Loucy (cell line): ENCODE measurements at regions not wholly inside any gene's neighbourhood (a gene's known extent, or its start where the extent isn't known, plus 50 kb on each side); places are given as distances from the start of the nearest gene placed in this dataset.

Source experiments
- H2AFZ ChIP-seq: fragments of 200-600 bp; sonication (generic); 2 replicates; pipeline ENCODE4 v1.6.0; 2016; ENCODE audit warnings: antibody characterized with exemption, mild to moderate bottlenecking, low read length, moderate library complexity
- H3F3A ChIP-seq: fragments of 200-600 bp; 2 replicates; pipeline ENCODE4 v1.6.0; 2016; ENCODE audit warnings: antibody characterized with exemption, low read depth, mild to moderate bottlenecking
- H3K27me3 ChIP-seq: fragments of 200-600 bp; sonication (generic); 2 replicates; pipeline ENCODE4 v1.6.1; 2014; ENCODE audit warnings: low read length, mild to moderate bottlenecking; ENCODE audit not compliant: insufficient read depth, poor library complexity, severe bottlenecking
- H3K36me3 ChIP-seq: fragments of 200-600 bp; sonication (generic); 2 replicates; pipeline ENCODE4 v1.6.1; 2016; ENCODE audit warnings: low read length; ENCODE audit not compliant: insufficient read depth
- H3K4me1 ChIP-seq: fragments of 200-600 bp; sonication (generic); 2 replicates; pipeline ENCODE4 v1.5.1; 2014; ENCODE audit warnings: low read length, mild to moderate bottlenecking; ENCODE audit not compliant: insufficient read depth, poor library complexity, severe bottlenecking
- H3K4me2 ChIP-seq: fragments of 200-600 bp; sonication (generic); 2 replicates; pipeline ENCODE4 v1.6.0; 2014; ENCODE audit warnings: antibody characterized with exemption, low read length, low read depth, mild to moderate bottlenecking; ENCODE audit not compliant: poor library complexity, severe bottlenecking
- H3K4me3 ChIP-seq: fragments of 200-600 bp; sonication (generic); 2 replicates; pipeline ENCODE4 v1.5.1; 2014; ENCODE audit warnings: low read length, mild to moderate bottlenecking, mixed read lengths; ENCODE audit not compliant: poor library complexity, severe bottlenecking
- H3K79me2 ChIP-seq: fragments of 200-600 bp; sonication (generic); 2 replicates; pipeline ENCODE4 v1.6.1; 2014; ENCODE audit warnings: low read length; ENCODE audit not compliant: insufficient read depth
- H3K9ac ChIP-seq: fragments of 200-600 bp; sonication (generic); 2 replicates; pipeline ENCODE4 v1.6.0; 2014; ENCODE audit warnings: mild to moderate bottlenecking, low read depth, low read length, moderate library complexity; ENCODE audit not compliant: poor library complexity, severe bottlenecking
- H3K9me2 ChIP-seq: fragments of 200-600 bp; sonication (generic); replicated peaks from 2 replicates; pipeline ENCODE4 v1.6.1; 2016; ENCODE audit warnings: low read depth, low read length, mixed read lengths
- H3K9me3 ChIP-seq: fragments of 200-600 bp; sonication (generic); 2 replicates; pipeline ENCODE4 v1.6.1; 2014; ENCODE audit warnings: mild to moderate bottlenecking, antibody characterized with exemption, low read length, low read depth; ENCODE audit not compliant: insufficient read depth
- H4K20me1 ChIP-seq: fragments of 200-600 bp; sonication (generic); 2 replicates; pipeline ENCODE4 v1.6.0; 2014; ENCODE audit warnings: antibody characterized with exemption, low read length, mild to moderate bottlenecking; ENCODE audit not compliant: insufficient read depth, poor library complexity, severe bottlenecking
- CTCF ChIP-seq: fragments of 200-600 bp; sonication (generic); conservative IDR thresholded peaks from 2 replicates; pipeline ENCODE4 v1.5.1; 2014; ENCODE audit warnings: mild to moderate bottlenecking, antibody characterized with exemption, low read length
- EZH2phosphoT487 ChIP-seq: fragments of 200-600 bp; IDR thresholded peaks from 2 replicates; pipeline ENCODE4 v1.6.1; 2018; ENCODE audit warnings: antibody characterized with exemption, mild to moderate bottlenecking, moderate library complexity, borderline replicate concordance

GRCh38 chr9:71302776-71303175 is 181.4 kb upstream of the TRPM3 start:
- no peak overlapping the region for H3K4me3 ChIP-seq
- no peaks in the 10 kb centered on the region for H3K9me3 ChIP-seq
- H3K27me3 ChIP-seq = no peaks in the 10 kb centered on the region
- no peaks in the 10 kb centered on the region for H3K36me3 ChIP-seq
- H3K9ac ChIP-seq = no peak overlapping the region
- no peaks in the 10 kb centered on the region for H3K4me1 ChIP-seq
- no peak overlapping the region for H3K4me2 ChIP-seq
- no peak overlapping the region for H2AFZ ChIP-seq
- no peaks in the 10 kb centered on the region for H4K20me1 ChIP-seq
- H3F3A ChIP-seq = no peaks in the 10 kb centered on the region
- no peaks in the 10 kb centered on the region for H3K9me2 ChIP-seq
- TF ChIP-seq EZH2phosphoT487 (no peak), CTCF (no peak)
- H3K79me2 ChIP-seq = no peaks in the 10 kb centered on the region

- Histone ChIP-seq H4K20me1 (no peaks in the 10 kb centered on the region), H3K79me2 (no peaks in the 10 kb centered on the region), H3K36me3 (no peaks in the 10 kb centered on the region), H3K9me2 (no peaks in the 10 kb centered on the region), H3K9ac (no peak overlapping the region), H3F3A (no peaks in the 10 kb centered on the region), H3K4me1 (no peaks in the 10 kb centered on the region), H3K4me3 (no peak overlapping the region), H2AFZ (no peak overlapping the region), H3K9me3 (no peaks in the 10 kb centered on the region), H3K4me2 (no peak overlapping the region), H3K27me3 (no peaks in the 10 kb centered on the region)
- no peak for TF ChIP-seq CTCF
- TF ChIP-seq EZH2phosphoT487 = no peak
Observed at GRCh38 chr9:71295928-71296327, 174.5 kb upstream of the TRPM3 start.

- Histone ChIP-seq H3K4me2 (no peak overlapping the region), H3F3A (peaks cover 4% of the 10 kb centered on the region; the same call in 1 of the 2 replicates), H3K79me2 (no peaks in the 10 kb centered on the region), H3K9ac (no peak overlapping the region), H3K9me2 (no peaks in the 10 kb centered on the region), H2AFZ (no peak overlapping the region), H3K4me3 (no peak overlapping the region), H3K9me3 (no peaks in the 10 kb centered on the region), H4K20me1 (no peaks in the 10 kb centered on the region), H3K36me3 (no peaks in the 10 kb centered on the region), H3K4me1 (no peaks in the 10 kb centered on the region), H3K27me3 (no peaks in the 10 kb centered on the region)
- TF ChIP-seq CTCF (no peak), EZH2phosphoT487 (no peak)
Observed at GRCh38 chr9:71286146-71286545, 164.7 kb upstream of the TRPM3 start.
